Activated T-cell treated with anti-CD3 and anti-CD28 coated beads for 4 hours (primary cell): ENCODE measurements at regions not wholly inside any gene's neighbourhood (a gene's known extent, or its start where the extent isn't known, plus 50 kb on each side); places are given as distances from the start of the nearest gene placed in this dataset.
"Not testable (repeated sequence)": the region's sequence is repeated elsewhere in the genome, so short reads cannot be mapped to it uniquely, and the experiment has no call there.

Source experiments
- DNase-seq: peaks from one replicate; pipeline ENCODE4 v3.0.0-alpha.2; 2020

DNA sequence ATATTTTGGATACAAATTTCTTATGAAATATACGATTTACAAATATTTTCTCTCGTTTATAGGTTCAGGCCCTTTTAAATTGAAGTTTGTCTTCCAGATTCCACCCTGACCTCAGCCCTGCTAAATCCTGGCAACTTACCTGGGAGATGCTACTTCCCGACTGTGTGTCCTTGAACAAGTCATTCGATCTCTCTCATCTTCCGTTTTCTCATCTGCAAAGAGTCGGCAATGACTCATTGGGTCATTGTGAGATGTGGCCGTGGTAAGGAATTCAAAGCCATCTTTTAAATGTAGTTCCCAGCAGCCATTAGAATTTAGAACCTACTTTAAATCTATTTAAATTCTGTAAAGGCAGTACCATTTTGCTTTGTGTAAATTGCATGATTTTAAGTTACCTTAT lies 72.5 kb downstream of the LHX2 start:
- no peak for DNase-seq

- DNase-seq: no peak
These were observed 75.7 kb downstream of the LHX2 start for GRCh38 chr9:124087226-124087625.

GRCh38 chr9:124088476-124088837 lies 76.9 kb downstream of the LHX2 start:
- no peak for DNase-seq

DNA sequence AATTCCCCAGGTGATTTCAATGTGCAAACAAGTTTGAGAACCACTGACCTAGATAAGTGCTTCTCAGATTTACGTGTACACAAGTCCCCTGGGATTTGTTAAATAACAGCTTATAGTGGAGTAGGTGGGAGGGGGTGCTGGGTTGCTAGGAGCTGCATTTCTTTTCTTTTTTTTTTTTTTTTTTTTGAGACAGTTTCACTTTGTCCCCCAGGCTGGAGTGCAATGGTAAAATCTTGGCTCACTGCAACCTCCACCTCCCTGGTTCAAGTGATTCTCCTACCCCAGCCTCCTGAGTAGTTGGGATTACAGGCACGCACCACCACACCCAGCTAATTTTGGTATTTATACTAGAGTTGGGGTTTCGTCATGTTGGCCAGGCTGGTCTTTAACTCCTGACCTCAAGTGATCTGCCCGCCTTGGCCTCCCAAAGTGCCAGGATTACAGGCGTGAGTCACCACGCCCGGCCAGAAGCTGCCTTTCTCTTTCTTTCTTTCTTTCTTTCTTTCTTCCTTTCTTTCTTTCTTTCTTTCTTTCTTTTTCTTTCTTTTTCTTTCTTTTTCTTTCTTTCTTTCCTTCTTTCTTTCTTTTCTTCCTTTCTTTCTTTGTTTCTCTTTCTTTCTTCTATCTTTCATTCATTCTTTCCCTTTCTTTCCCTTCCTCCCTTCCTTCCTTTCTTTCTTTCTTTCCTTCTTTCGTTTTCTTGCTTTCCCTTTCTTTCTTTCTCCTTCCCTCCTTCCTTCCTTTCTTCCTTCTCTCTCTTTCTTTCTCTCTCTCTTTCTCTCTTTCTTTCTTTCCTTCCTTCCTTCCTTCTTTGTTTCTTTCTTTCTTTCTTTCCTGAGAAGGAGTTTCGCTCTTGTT lies 78.3 kb downstream of the LHX2 start:
- DNase-seq: not testable (repeated sequence)

- DNase-seq: no peak
These were observed 86.8 kb downstream of the LHX2 start for GRCh38 chr9:124098141-124098905.

- no peak for DNase-seq
These were observed 88.3 kb downstream of the LHX2 start for GRCh38 chr9:124099860-124100259.

GRCh38 chr9:124101215-124101968 lies 89.8 kb downstream of the LHX2 start:
- no peak for DNase-seq

GRCh38 chr9:124101969-124102345 lies 90.4 kb downstream of the LHX2 start:
- no peak for DNase-seq

DNA sequence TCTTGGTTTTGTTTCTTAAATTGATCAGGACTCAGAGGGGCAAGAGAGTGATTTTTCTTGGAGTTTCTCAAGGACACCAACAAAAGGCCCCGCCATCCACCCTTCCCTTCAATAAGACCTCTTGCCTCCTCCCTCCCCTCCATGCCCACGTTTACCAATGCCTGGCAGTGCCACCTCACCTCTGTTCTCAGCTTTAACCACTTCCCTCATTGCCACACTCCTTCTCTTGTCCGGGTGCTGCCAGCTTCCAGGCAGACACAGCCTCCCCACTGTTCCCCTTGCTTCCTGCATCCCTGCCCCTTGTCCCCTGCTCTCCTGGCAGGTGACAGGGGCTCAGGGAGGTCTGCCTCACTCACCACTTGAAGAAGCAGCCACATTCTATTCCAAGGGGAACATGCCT lies 90.8 kb downstream of the LHX2 start:
- no peak for DNase-seq

DNA sequence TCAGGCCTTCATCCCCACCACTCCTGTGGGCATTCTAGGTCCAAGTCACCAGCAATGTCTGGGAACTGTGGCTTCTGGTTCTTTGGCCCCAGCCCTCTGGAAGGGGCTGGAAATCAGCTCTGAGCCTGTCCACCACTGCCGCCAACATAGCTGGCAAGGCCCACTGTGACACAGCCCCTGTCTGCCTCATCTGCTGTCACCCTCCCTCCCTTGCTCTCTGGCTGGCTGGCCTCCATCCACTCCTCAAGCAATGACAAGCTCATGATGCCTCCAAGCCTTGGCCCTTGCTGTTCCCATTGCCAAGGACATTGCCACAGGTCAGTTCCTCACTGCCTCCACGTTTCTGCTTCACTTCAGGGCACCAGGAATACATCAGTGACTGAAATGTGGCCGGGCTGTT lies 93.7 kb downstream of the LHX2 start:
- no peak for DNase-seq

DNA sequence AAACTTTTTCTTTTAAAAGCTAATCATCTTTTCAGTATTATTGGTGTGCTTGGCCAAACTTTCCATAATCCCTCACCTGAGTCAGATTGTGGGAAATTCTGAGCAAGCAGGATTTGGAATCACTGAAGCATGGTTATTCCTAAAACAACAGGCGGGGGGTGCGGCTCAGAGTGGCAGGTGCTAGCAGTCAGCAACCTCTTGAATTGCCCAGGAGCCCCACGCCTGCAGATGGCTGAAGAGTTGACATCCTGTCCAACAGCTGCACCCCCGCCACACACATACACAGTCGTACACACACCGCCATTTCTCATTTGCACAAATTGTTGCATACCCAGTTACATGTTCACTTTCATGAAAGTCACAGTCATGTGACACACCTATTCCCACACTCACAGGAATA lies 96.6 kb downstream of the LHX2 start:
- no peak for DNase-seq

DNA sequence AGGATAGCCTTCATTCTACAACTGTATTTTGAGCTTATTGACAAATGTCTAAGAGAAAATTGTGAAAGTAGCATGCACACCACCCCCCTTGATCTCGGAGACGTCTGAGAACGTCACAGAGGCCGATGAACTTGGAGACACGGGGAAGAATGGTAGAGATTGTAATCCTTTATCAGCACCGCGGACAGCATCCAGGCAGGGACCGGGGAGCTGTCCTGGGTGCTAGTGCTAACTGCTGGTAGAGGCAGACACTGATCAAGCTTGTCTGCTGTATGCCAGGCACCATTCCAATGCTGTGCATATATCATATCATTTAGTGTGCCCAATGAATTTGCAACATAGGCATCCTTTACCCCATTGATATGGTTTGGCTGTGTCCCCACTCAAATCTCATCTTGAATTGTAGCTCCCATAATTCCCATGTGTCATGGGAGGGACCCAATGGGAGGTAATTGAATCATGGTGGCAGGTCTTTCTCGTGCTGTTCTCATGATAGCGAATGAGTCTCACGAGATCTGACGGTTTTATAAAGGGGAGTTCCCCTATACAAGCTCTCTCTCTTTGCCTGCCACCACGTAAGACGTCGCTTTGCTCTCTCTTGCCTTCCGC lies 98.8 kb downstream of the LHX2 start:
- no peak for DNase-seq

- no peak for DNase-seq
These were observed 105.3 kb downstream of the LHX2 start for GRCh38 chr9:124116683-124117363.

DNA sequence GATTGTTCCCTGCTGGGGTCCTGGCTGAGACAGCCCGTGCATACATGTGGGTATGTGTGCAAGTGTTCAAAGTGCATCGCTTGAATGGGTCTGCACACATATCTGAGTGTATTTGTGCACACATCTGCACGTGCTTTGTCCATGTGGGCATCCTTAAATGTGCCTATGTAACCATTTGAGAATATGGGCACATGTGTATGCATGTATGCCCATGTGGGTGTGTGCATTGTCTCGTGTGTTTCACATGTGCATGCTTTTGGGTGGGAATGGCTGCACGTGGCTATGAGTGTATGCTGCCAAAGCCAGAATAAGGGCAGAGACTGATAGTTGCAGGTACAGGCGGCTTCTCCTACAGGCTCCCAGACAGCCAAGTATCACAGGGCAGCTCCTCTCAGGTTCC lies 107.3 kb downstream of the LHX2 start:
- no peak for DNase-seq

DNA sequence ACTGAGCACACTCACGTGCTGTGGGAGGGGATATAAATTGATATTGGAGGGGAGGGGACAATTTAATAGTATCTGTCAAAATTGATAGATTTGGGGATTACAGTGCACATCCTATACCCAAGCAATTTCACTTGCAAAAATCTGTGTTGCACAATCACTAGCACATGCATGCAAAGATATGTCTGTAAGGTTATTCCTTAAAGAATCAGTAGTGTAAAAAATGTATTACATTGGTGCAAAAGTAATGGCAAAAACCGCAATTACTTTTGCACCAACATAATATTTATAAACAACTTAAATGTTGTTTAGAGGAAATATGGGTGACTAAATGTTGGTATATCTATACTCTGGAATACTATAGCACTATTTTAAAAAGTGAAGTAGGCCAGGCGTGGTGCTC lies 108.7 kb downstream of the LHX2 start:
- DNase-seq: no peak

- DNase-seq: no peak
These were observed 110.2 kb downstream of the LHX2 start for GRCh38 chr9:124121725-124122124.

GRCh38 chr9:124122321-124122720 lies 110.8 kb downstream of the LHX2 start:
- DNase-seq: no peak

DNA sequence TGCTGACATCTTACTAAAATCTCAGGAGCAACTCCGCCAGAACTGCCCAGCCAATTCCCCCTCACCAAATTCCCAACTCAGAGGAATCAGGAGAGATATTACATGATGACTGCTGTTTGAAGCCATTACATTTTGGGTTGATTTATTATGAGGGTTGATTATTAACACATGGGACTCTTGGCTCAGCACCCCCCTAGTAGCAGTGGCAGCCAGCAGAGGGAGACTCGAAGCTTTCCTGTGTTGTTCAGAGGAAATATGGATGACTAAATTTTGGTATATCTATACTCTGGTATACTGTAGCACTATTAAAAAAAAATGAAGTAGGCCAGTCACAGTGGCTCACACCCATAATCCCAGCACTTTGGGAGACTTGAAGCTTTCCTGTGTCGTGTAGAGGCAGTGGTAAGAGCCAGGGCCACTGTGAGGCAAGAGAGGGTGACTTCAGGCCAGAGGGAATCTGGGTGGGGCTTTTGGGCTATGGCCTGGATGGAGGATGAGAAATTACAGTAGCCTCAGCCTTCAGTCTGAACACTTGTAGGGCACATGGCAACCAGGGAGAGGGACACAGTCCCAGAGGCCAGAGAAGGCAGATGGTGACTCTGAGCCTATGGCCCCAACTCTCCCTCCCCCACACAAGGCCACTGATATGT lies 111.4 kb downstream of the LHX2 start:
- no peak for DNase-seq

- not testable (repeated sequence) for DNase-seq
These were observed 112.1 kb downstream of the LHX2 start for GRCh38 chr9:124123621-124124020.

- DNase-seq: no peak
These were observed 113.4 kb downstream of the LHX2 start for GRCh38 chr9:124124729-124125650.

DNA sequence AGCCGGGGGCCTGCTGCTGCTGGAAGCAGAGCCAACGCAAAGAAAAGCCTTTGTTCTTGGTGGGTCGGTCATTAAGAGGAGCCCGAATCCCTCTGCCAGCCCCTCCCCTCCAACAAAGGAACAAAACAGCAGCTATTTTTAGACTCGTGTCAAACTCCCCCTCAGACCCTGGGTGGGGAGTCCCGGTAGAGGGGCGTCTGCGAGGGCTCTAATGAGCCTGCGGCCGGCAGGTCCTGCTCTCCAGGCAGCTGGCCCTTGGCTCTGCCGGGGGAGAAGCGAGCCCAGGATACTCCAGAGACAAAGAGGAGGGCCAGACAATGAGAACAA lies 114.0 kb downstream of the LHX2 start:
- no peak for DNase-seq
